HuH-7.5 (cell line): ENCODE measurements at regions not wholly inside any gene's neighbourhood (a gene's known extent, or its start where the extent isn't known, plus 50 kb on each side); places are given as distances from the start of the nearest gene placed in this dataset.

Experiments
- DNase-seq: peaks from one replicate; pipeline ENCODE4 v3.0.0; 2011; ENCODE audit warnings: low spot score

- DNase-seq, result no peak
Measured at GRCh38 chr14:38847161-38847560, 255.9 kb downstream of the SEC23A start.

GRCh38 chr14:38839694-38840365 lies 263.2 kb downstream of the SEC23A start:
- DNase-seq, result no peak

- DNase-seq, result no peak
Measured at GRCh38 chr14:38838979-38839323, 264.1 kb downstream of the SEC23A start.

GRCh38 chr14:38838049-38838978 lies 264.7 kb downstream of the SEC23A start:
- DNase-seq, result no peak

GRCh38 chr14:38837343-38838048 lies 265.5 kb downstream of the SEC23A start:
- DNase-seq, result no peak

GRCh38 chr14:38836539-38836938 lies 266.5 kb downstream of the SEC23A start:
- DNase-seq, result no peak

GRCh38 chr14:38835874-38836273 lies 267.2 kb downstream of the SEC23A start:
- no peak for DNase-seq

- DNase-seq, result no peak
Measured at GRCh38 chr14:38828183-38828827, 274.7 kb downstream of the SEC23A start.

- no peak for DNase-seq
Measured at GRCh38 chr14:38824706-38825105, 278.3 kb downstream of the SEC23A start.

- DNase-seq, result no peak
Measured at GRCh38 chr14:38818555-38818954, 284.5 kb downstream of the SEC23A start.

- DNase-seq, result no peak
Measured at GRCh38 chr14:38808734-38809455, 294.1 kb downstream of the SEC23A start.

- DNase-seq, result no peak
Measured at GRCh38 chr14:38799671-38800070, 303.4 kb downstream of the SEC23A start.

GRCh38 chr14:38794677-38795076 lies 308.4 kb downstream of the SEC23A start:
- DNase-seq, result no peak

- no peak for DNase-seq
Measured at GRCh38 chr14:38791862-38792261, 311.2 kb downstream of the SEC23A start.

- DNase-seq, result no peak
Measured at GRCh38 chr14:38790916-38791315, 312.1 kb downstream of the SEC23A start.

- no peak for DNase-seq
Measured at GRCh38 chr14:38789805-38790204, 313.2 kb downstream of the SEC23A start.

GRCh38 chr14:38788060-38788459 lies 315.0 kb downstream of the SEC23A start:
- no peak for DNase-seq

GRCh38 chr14:38786921-38787320 lies 316.1 kb downstream of the SEC23A start:
- DNase-seq, result no peak

- no peak for DNase-seq
Measured at GRCh38 chr14:38777401-38777800, 325.6 kb downstream of the SEC23A start.

GRCh38 chr14:38775986-38776385 lies 327.0 kb downstream of the SEC23A start:
- no peak for DNase-seq

GRCh38 chr14:38774162-38774561 lies 328.9 kb downstream of the SEC23A start:
- DNase-seq, result no peak

GRCh38 chr14:38770251-38770650 lies 332.8 kb downstream of the SEC23A start:
- no peak for DNase-seq
